Endothelial cell of umbilical vein (primary cell): ENCODE measurements at regions not wholly inside any gene's neighbourhood (a gene's known extent, or its start where the extent isn't known, plus 50 kb on each side); places are given as distances from the start of the nearest gene placed in this dataset.

Experiments
- BruUV-seq: library from RNA; stranded (reverse); fragments of 400-500 nt; replicated peaks from 2 replicates; lab custom pipeline; 2021; lab: Mats Ljungman, UMichigan
- CTCF ChIA-PET: fragments of 300-600, 350-600 bp; sonication (Branson Sonifier 250); formaldehyde crosslinking; loops from one replicate; lab custom pipeline; 2021; ENCODE audit warnings: antibody characterized with exemption, inconsistent platforms; lab: Charles Lee
- POLR2A ChIA-PET: fragments of 300-600, 350-600 bp; sonication (Branson Sonifier 250); formaldehyde crosslinking; loops from one replicate; lab custom pipeline; 2021; ENCODE audit warnings: antibody characterized with exemption, inconsistent platforms; lab: Charles Lee
- DNase-seq: peaks from one replicate; pipeline ENCODE4 v3.0.0-alpha.2; 2011; ENCODE audit warnings: low read depth, low spot score
- FAIRE-seq: peaks from 2 replicates; lab custom pipeline; 2011; peaks lifted over from hg19 to GRCh38; lab: Jason Lieb, UNC
- H2AFZ ChIP-seq: 2 replicates; pipeline ENCODE4 v1.6.0; 2012; ENCODE audit warnings: low read depth, low read length, control low read depth, inconsistent platforms
- H3K27ac ChIP-seq: 2 replicates; pipeline ENCODE4 v1.5.1; 2011; ENCODE audit warnings: low read depth, mild to moderate bottlenecking, control low read depth, low read length, moderate library complexity; ENCODE audit not compliant: insufficient read depth
- H3K27me3 ChIP-seq, 2 experiments: 2 replicates each; pipeline versions ENCODE4 v1.6.0 to v1.6.1; 2011; ENCODE audit warnings: low read length in 2 of 2, mixed read lengths in 1 of 2; ENCODE audit not compliant: control insufficient read depth in 2 of 2, insufficient read depth in 2 of 2
- H3K36me3 ChIP-seq, 2 experiments: 2 replicates in 1 of 2; 3 replicates in 1 of 2; pipeline ENCODE4 v1.5.1; 2011; ENCODE audit warnings: low read length in 2 of 2, mild to moderate bottlenecking in 1 of 2, moderate library complexity in 1 of 2; ENCODE audit not compliant: control insufficient read depth in 2 of 2, insufficient read depth in 2 of 2; ENCODE audit errors: extremely low read depth in 1 of 2
- H3K4me1 ChIP-seq: 3 replicates; pipeline ENCODE4 v1.5.1; 2011; ENCODE audit warnings: mild to moderate bottlenecking, low read length; ENCODE audit not compliant: control insufficient read depth, insufficient read depth; ENCODE audit errors: extremely low read depth
- H3K4me2 ChIP-seq: 2 replicates; pipeline ENCODE4 v1.6.1; 2011; ENCODE audit warnings: low read length, control low read depth, mixed read lengths; ENCODE audit not compliant: insufficient read depth
- H3K4me3 ChIP-seq, 3 experiments: fragments of 200-600 bp in 1 of 3; sonication (generic), shearing (Covaris generic) in 1 of 3; replicated peaks in 1 of 3; 2 replicates each; pipeline ENCODE4 v1.5.1; 2011 to 2016; ENCODE audit warnings: control low read depth in 3 of 3, low read length in 3 of 3, mild to moderate bottlenecking in 2 of 3, inconsistent platforms in 1 of 3, low read depth in 1 of 3, moderate library complexity in 1 of 3; ENCODE audit not compliant: insufficient read depth in 1 of 3
- H3K79me2 ChIP-seq: 2 replicates; pipeline ENCODE4 v1.6.0; 2012; ENCODE audit warnings: low read length, inconsistent platforms; ENCODE audit not compliant: control insufficient read depth, insufficient read depth
- H3K9ac ChIP-seq: replicated peaks from 2 replicates; pipeline ENCODE3; 2011; ENCODE audit warnings: low read length, control low read depth; ENCODE audit not compliant: insufficient read depth; ENCODE audit errors: extremely low read depth
- H3K9me1 ChIP-seq: replicated peaks from 3 replicates; pipeline ENCODE4 v1.6.0; 2011; ENCODE audit warnings: mild to moderate bottlenecking, low read length; ENCODE audit not compliant: control insufficient read depth, insufficient read depth; ENCODE audit errors: extremely low read depth
- H3K9me3 ChIP-seq: replicated peaks from 2 replicates; pipeline ENCODE4 v1.5.1; 2012; ENCODE audit warnings: low read length, inconsistent platforms; ENCODE audit not compliant: control insufficient read depth, insufficient read depth
- H4K20me1 ChIP-seq: replicated peaks from 2 replicates; pipeline ENCODE3; 2011; ENCODE audit warnings: mild to moderate bottlenecking, low read length; ENCODE audit not compliant: control insufficient read depth, insufficient read depth; ENCODE audit errors: extremely low read depth
- CTCF ChIP-seq, 2 donors: IDR thresholded peaks; 1 replicate in 1 of 2; 2 replicates in 1 of 2; pipeline ENCODE4 v1.5.1; 2011; ENCODE audit warnings: low read length in 2 of 2, mild to moderate bottlenecking in 2 of 2, moderate library complexity in 2 of 2, control low read depth in 1 of 2, inconsistent platforms in 1 of 2, low read depth in 1 of 2; ENCODE audit not compliant: insufficient read depth in 1 of 2; ENCODE audit errors: extremely low read depth in 1 of 2
- EZH2 ChIP-seq: IDR thresholded peaks from 2 replicates; pipeline ENCODE4 v1.6.1; 2012; ENCODE audit warnings: borderline replicate concordance, low read depth, mild to moderate bottlenecking, moderate library complexity, low read length, inconsistent platforms; ENCODE audit not compliant: severe bottlenecking
- FOS ChIP-seq: IDR thresholded peaks from 2 replicates; pipeline ENCODE4 v1.6.1; 2011; ENCODE audit warnings: mild to moderate bottlenecking, low read length, moderate library complexity, borderline replicate concordance; ENCODE audit not compliant: insufficient read depth
- GATA2 ChIP-seq: IDR thresholded peaks from 2 replicates; pipeline ENCODE4 v1.7.0; 2011; ENCODE audit warnings: low read depth, mild to moderate bottlenecking, moderate library complexity, mixed read lengths, low read length; ENCODE audit not compliant: insufficient read length, insufficient read depth
- JUN ChIP-seq: IDR thresholded peaks from 2 replicates; pipeline ENCODE4 v1.6.1; 2011; ENCODE audit warnings: borderline replicate concordance, low read depth; ENCODE audit not compliant: insufficient read length, insufficient read depth
- MAX ChIP-seq: IDR thresholded peaks from 2 replicates; pipeline ENCODE4 v1.6.1; 2011; ENCODE audit not compliant: insufficient read depth, insufficient read length
- MYC ChIP-seq: IDR thresholded peaks from one replicate; pipeline ENCODE4 v1.6.1; 2011; ENCODE audit warnings: mild to moderate bottlenecking, low read depth, low read length
- POLR2A ChIP-seq: IDR thresholded peaks from 2 replicates; pipeline ENCODE4 v1.6.1; 2012; ENCODE audit warnings: low read depth, mild to moderate bottlenecking, control low read depth, low read length
- POLR2AphosphoS5 ChIP-seq: IDR thresholded peaks from 2 replicates; pipeline ENCODE4 v1.6.1; 2012; ENCODE audit warnings: low read depth, mild to moderate bottlenecking, control low read depth, low read length, moderate library complexity; ENCODE audit not compliant: insufficient read depth
- dilution Hi-C: fragments of 300-500 bp; cut with MboI; formaldehyde crosslinking; loops from one replicate; pipeline ENCODE4 v1.15.0; 2019; ENCODE audit warnings: low sequenced_read_pairs; ENCODE audit not compliant: extremely low pct_ligation_motif_present
- intact Hi-C: fragments of 100-400 bp; cut with micrococcal nuclease; formaldehyde crosslinking; loops from one replicate; pipeline ENCODE4 v1.10.0; 2022

GRCh38 chr15:47332481-47332880, 384.8 kb upstream of the SEMA6D start:
- Histone ChIP-seq H3K4me2 (no peak overlapping the region), H3K27ac (no peak overlapping the region), H4K20me1 (no peaks in the 10 kb centered on the region), H3K9ac (no peak overlapping the region), H3K27me3 (no peaks in the 10 kb centered on the region), H3K4me1 (no peaks in the 10 kb centered on the region), H3K36me3 (no peaks in the 10 kb centered on the region), H3K4me3 (no peak overlapping the region), H2AFZ (no peak overlapping the region), H3K79me2 (no peaks in the 10 kb centered on the region), H3K9me1 (no peaks in the 10 kb centered on the region), H3K9me3 (no peaks in the 10 kb centered on the region)
- dilution Hi-C loops (no loop called here), intact Hi-C loops (no loop called here)
- no peak for DNase-seq
- no peak for TF ChIP-seq POLR2AphosphoS5
- TF ChIP-seq CTCF (IDR thresholded peaks at IDR 0.05; ENCODE audit: extremely low read depth in 1 of 2, insufficient read depth in 1 of 2, low read depth in 1 of 2, low read length in 2 of 2): no peak
- TF ChIP-seq GATA2: no peak
- TF ChIP-seq EZH2: no peak
- no peak for TF ChIP-seq MYC
- no peak for TF ChIP-seq MAX
- no peak for TF ChIP-seq JUN
- no peak for TF ChIP-seq FOS
- TF ChIP-seq POLR2A: no peak
- ChIA-PET POLR2A (no interaction called here), CTCF (interaction anchor here (1.6 kb wide), 1 partner anchor 41 kb away, joined by 4 read pairs; no protein-coding TSS in a partner anchor)
- FAIRE-seq: no peak
- BruUV-seq: no TSS peak
